GM12875 (cell line): ENCODE measurements at regions not wholly inside any gene's neighbourhood (a gene's known extent, or its start where the extent isn't known, plus 50 kb on each side); places are given as distances from the start of the nearest gene placed in this dataset.

ENCODE experiments used
- H3K4me3 ChIP-seq: one replicate; pipeline ENCODE4 v1.5.1; 2011; ENCODE audit warnings: low read depth, low read length, control low read depth
- TF ChIP-seq, protein P1 (sequence below): IDR thresholded peaks from 2 replicates; pipeline ENCODE4 v1.5.1; 2011; ENCODE audit warnings: low read depth, mild to moderate bottlenecking, control low read depth, inconsistent platforms, low read length, moderate library complexity, borderline replicate concordance; ENCODE audit not compliant: insufficient read depth

DNA sequence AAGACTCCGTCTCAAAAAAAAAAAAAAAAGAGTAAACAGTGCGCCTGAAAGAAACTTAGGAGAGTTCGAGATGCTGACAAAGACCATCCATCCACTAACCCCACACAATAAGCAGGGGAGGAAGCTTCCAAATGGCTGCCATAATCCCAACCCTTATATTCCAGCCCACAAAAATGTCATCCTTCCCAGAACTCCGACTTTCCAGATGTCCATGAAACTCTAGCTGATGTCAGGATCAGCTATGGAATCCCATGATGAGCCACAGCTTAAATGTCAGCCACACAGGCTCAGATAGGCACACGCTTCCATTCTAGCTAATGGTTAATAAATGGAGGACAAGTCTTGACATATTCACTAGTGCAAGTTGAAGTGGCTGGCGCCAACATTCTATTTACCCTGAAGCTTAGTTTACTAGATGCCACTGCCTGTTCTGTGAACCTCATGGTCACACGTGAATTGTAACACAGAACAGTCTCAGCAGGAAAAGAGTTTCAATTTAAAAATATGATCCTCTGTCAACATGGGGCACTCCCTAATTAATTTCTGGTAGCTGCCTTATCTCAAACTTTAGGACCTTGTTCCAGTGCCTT is 75.5 kb downstream of the FOXF2 start:
- H3K4me3 ChIP-seq: no peak overlapping the region
- TF ChIP-seq, protein P1, sequence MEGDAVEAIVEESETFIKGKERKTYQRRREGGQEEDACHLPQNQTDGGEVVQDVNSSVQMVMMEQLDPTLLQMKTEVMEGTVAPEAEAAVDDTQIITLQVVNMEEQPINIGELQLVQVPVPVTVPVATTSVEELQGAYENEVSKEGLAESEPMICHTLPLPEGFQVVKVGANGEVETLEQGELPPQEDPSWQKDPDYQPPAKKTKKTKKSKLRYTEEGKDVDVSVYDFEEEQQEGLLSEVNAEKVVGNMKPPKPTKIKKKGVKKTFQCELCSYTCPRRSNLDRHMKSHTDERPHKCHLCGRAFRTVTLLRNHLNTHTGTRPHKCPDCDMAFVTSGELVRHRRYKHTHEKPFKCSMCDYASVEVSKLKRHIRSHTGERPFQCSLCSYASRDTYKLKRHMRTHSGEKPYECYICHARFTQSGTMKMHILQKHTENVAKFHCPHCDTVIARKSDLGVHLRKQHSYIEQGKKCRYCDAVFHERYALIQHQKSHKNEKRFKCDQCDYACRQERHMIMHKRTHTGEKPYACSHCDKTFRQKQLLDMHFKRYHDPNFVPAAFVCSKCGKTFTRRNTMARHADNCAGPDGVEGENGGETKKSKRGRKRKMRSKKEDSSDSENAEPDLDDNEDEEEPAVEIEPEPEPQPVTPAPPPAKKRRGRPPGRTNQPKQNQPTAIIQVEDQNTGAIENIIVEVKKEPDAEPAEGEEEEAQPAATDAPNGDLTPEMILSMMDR: no peak

DNA sequence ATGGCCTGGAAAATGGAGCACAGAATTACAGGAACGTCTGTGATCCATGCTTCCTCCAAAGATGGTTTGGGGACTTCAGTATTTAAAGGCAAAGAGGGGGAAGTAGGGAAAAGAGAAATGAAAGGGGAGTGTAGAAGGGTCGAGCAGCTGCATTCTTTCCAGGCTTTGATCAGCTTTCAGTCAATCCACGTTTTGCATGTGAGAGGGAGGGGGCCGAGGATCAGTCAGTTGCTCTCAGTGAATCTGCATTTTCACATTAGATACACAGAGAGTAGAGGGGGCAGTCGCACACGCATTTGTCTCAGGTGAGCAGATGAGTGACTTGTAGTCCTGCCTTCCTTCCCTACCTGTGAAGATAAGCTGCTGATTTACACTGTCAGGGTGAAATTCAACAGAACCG is 78.8 kb downstream of the FOXF2 start:
- no peak overlapping the region for H3K4me3 ChIP-seq
- TF ChIP-seq, protein P1: no peak

DNA sequence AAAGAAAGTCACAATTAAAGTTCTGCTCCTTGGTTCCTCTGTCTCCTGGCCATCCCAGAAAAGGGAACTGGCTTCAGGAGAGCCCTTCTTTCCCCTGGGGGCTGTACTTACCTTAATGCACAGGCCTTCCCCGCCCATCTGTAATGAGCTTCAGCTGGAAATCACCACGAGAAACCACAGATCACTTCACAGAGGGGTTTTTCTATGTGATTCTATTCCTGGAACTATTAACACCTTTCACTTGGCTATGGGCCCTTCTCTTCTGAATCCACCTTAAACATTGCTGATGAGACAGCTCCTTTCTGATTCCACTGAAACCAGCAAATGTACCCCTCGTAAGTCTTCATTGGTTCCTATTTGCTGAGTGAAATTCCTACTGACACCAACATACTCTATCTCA is 80.7 kb downstream of the FOXF2 start:
- no peak overlapping the region for H3K4me3 ChIP-seq
- TF ChIP-seq, protein P1: no peak

DNA sequence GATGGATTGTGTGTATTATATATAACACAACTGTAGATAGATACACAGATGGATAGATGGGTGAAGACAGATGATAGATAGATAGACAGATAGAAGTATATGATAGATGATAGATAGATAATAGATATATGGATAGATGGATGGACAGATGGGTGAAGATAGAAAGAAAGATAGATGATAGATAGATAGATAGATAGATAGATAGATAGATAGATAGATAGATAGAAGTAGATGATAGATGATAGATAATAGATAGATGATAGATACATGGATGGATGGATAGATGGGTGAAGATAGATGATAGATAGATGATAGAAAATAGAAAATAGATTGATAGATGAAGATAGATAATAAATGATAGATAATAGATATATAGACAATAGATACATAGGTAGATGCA is 83.3 kb downstream of the FOXF2 start:
- H3K4me3 ChIP-seq: no peak overlapping the region
- TF ChIP-seq, protein P1: no peak

DNA sequence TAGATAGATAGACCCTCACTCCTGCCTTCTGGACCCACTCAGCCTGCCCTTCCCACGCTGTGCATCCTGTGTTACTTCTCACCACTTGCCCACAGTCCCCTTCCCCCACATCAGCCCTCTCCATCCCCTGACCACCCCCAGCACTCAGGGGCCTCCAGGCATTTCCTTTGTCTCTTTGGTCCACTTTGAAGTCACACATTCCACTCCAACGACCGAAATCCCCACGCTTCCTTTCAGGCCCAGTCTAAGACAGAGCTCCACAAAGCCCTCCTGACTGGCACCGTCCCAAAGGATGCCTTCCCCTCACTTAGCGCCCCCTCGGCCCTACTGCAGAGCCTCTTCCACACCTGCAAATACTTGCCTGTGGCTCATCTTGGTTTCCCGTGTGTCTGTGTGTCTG is 83.8 kb downstream of the FOXF2 start:
- TF ChIP-seq, protein P1: no peak
- H3K4me3 ChIP-seq: no peak overlapping the region

DNA sequence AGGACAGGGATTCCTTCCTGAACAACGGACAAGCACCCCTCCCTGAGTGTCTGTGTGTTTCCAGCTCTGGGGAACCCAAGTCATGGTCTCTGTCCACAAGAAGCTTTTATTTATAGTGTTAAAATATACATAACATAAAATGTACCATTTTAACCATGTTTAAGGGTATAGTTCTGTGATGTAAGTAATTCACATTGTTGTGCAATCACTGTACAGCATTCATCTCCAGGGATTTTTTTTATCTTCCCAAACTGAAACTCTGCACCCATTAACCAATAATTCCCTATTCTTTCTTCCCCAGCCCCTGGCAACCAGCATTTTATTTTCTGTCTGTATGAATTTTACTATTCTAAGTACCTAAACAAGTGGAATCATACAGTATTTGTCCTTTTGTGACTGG is 84.2 kb downstream of the FOXF2 start:
- TF ChIP-seq, protein P1: no peak

DNA sequence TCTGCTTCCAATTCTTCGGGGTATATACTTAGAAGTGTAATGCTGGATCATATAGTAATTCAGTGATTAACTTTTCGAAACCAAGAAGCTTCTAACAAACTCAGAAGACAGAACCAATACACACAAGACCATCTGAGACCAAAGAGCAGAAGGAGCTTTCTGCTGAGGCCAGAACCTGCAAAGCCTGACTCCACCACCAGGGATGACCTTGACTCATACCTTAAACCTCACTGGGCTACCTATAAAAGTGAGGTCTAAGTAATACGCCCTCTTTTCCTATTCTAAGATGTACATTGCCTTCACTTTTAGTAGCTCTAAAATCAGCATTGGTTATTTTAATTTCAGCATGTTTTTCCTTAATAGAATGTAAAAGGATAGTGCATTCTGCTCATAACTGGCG is 84.8 kb downstream of the FOXF2 start:
- no peak overlapping the region for H3K4me3 ChIP-seq
- TF ChIP-seq, protein P1: peak; percentile 26; the same call in 1 of the 2 replicates

More for the DNA sequence above, 84.2 kb downstream of the FOXF2 start:
- no peak overlapping the region for H3K4me3 ChIP-seq
